ENCODE measurements at regions not wholly inside any gene's neighbourhood (a gene's known extent, or its start where the extent isn't known, plus 50 kb on each side); places are given as distances from the start of the nearest gene placed in this dataset.

- no peak for TF ChIP-seq CTCF (IDR thresholded peaks at IDR 0.05)
- no peak for TF ChIP-seq POLR2A (IDR thresholded peaks at IDR 0.05)
- no peak for TF ChIP-seq EP300 (IDR thresholded peaks at IDR 0.05)
Measured at GRCh38 chr7:155230169-155230593, 67.5 kb upstream of the INSIG1 start.
